Renal cortical epithelial cell (primary cell): ENCODE measurements at regions not wholly inside any gene's neighbourhood (a gene's known extent, or its start where the extent isn't known, plus 50 kb on each side); places are given as distances from the start of the nearest gene placed in this dataset.
A peak's percentile ranks its signal among the peaks of the same experiment; 100 is the strongest.

Experiments used
- DNase-seq: peaks from one replicate; pipeline ENCODE4 v3.0.0-alpha.2; 2011; ENCODE audit warnings: low read depth

DNA sequence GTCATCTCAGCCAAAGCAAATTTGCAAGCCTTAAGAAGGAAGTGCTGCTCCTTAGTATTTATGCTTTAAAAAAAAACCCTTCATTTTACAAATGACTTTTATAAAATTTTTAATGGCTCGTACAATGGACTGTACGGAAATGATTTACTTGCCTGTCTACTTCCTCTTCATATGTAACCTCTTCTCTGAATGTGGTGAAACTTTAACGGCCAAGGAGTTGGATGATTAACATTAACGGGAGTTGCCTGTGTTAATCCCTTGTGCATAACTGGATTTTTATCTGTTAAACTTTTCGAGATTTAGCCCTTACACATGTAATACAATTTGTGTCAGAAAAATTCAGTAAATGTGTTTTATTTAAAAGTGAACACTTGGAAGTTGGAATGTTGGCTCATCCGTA, 429.4 kb downstream of the TBC1D4 start:
- DNase-seq = peak; percentile 76

DNA sequence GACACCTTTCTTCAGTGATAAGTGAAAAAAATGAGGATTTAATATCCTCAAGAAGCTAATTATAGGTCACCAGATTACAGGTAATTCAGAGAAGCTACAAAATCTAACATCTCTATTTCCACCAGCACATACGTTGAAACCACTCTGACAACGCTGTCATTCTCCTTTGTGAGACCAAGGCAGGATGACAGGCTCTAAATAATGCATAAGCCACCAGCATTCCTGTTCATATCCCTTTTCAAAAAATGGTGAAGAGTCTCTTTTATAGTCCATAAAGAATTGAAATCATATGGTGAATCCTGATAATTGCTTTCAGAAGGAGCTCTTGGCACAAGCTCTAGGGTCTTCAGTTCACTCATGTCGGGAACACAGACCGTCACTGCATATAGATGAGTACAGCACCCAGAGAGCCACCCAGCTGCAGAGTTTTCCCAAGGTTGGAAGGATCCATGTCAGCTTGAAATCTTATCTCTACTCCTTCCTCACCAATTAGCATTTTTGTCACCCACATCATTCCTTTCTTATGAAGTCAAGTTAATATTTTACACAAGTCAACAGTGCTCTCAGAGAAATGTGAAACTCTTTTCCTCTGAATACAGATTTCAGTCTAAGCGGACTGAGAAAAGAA, 431.4 kb downstream of the TBC1D4 start:
- DNase-seq = peak; percentile 88

DNA sequence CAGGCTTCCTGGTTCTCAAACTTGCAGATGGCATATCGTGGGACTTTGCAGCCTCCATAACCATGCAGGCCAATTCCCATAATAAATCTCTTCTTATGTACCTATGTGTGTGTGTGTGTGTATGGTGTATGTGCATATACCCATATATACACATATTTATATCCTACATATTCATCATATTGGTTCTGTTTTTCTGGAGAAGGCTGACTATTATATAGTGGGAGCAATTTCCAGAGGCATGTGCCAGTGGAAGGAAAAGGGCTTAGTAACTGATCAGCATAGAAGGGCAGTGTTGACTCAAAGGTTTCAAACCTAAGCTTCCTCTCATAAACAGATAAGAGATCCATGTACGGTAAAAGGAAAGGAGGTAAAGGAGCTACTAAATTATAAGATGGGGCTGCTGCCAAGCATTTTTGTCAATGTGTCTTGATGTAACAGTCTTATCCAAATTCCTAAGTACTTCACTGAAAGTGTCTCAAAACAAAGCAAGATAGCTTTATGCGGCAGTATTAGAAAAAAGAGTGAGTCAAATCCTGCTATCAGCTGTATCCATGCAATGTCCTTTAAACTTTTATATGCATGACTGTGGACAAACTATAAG, 432.1 kb downstream of the TBC1D4 start:
- no peak for DNase-seq

DNA sequence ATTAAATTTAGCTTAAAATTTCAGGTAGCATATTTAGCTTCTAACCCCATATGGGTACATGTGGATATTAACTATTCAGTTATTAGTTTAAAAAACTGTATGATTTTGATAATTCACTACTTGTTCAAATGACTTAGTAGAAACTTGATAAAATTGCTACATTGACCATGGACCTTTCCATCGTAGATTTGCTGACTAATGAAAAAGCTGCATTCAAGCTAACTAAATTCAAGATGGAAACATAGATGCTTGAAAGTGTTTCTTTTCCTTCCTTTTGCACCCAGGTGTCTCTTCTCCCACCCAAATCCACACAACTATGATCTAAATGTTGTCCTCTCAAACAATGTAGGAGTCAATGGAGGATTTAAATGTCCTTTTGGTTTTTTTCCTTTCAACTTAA, 439.2 kb downstream of the TBC1D4 start:
- DNase-seq = no peak

DNA sequence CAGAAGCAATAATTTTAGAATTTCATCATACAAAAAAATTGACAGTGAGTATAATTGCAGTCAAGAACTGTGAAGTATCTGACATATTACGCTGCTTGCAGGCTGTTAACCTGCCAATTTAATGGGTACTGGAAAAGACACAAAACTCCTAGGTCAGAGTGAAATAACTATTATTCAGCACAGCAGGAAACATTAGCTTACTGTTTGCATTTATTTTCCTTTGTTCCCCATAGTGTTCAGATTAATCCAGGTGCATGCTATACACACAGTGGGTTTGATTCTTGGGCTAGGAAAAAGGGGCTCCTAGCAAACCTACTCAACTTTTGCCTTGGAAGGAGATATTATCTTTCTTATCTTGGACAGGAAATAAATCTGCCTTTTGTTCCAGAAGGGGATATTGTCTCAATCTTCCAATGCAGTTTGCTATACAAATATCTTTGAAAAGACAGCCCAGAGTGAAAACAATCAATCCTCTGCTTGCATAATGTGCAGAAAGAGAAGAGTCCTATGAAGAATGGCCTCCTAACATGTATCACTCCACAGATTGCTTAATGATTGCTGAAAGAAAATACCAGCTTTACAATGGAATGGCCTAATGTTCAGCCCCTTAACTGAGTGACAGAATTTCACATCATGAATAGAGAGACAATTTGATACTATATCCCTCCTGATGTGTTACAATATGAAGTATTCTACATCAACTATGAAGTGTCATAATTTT, 443.4 kb downstream of the TBC1D4 start:
- peak; percentile 15 for DNase-seq

DNA sequence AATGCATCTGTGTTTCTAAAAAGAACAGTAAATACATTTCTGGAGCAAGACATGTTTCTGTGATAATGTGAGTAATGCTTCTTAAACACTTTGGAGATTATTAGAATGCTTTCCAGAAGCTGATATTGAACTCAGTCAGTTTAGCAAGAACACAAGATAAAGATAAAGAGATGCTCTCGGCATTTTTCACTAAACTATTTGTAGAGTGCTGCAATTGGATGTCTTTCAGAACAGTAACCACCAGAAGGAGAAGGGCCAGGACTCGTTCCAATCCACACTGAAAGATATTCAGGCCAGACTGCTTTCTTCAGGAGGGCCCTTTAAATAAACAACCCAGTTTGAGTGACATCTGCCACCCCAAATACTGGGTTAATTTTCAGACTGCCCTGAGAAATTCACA, 456.0 kb downstream of the TBC1D4 start:
- DNase-seq = no peak

DNA sequence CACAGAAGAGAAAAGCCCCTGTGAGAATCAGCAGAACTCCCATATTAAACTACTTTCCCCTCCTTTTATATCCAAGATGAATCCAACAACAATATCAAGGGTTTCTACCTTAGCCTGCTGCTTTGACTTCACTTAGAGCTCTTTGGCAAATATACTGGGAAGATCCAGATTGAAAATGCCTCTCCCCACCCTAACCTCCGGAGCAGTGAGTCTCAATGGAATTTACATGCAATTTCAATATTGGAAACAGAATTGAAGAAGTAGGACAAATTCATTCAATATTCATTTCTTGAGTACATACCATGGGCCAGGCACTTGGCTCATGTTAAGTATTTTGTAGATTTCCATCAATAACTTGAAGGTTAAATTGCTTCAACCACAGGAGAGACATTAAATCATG, 457.4 kb downstream of the TBC1D4 start:
- DNase-seq = no peak

DNA sequence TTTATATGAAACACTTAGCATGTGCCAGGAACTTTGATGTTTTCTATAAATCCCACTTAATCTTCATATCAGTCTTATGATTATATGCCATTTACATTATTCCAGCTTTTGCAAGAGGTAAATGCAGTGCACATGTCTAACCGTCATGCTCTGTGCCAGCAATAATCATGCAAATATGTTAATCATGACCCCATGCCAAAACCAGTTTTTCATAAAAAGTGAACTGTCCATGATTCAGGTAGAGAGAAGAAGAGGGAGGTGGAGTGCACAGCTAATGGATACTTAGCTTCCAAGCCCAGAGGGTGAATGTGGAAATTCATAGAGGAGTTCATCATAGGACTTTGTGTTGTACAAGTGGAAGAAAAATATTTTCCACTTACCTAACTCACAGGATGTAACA, 458.4 kb downstream of the TBC1D4 start:
- DNase-seq = no peak

DNA sequence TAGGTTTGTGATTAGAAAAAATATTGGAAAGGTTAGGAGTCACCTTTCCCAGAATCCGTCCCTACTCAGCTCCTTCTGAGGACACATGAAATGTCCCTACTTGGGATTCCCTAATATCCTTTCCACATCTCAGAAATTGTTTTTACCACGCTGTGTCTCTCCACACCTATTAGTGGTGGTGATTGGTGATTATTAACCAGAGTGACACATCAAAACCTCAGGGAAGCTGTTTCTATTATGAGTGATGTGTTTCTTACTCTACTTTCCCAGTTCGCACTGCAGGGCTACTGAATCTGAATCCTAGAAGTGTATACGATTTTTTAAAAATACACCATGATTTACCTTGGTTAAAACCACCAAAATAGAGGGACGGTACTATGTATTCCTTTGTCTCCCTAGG, 460.8 kb downstream of the TBC1D4 start:
- DNase-seq = peak; percentile 78

DNA sequence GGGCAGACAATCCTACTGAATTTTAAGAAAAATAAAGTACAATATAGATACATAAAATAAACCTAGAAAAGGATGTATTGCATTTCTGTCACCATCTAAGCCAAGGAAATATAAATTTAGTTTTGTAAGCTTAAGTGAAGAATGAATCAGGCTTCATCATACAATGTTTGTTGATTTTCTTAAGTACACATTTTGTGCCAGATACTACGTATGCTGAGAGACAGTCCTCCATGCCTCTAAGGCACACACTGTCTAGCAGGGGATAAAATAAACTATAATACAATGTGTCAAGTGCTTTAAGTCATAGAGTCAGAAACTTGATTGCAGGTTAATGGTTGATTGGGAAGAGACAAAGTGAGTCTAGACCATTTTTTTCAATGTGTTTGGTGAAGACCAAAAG, 465.7 kb downstream of the TBC1D4 start:
- no peak for DNase-seq

DNA sequence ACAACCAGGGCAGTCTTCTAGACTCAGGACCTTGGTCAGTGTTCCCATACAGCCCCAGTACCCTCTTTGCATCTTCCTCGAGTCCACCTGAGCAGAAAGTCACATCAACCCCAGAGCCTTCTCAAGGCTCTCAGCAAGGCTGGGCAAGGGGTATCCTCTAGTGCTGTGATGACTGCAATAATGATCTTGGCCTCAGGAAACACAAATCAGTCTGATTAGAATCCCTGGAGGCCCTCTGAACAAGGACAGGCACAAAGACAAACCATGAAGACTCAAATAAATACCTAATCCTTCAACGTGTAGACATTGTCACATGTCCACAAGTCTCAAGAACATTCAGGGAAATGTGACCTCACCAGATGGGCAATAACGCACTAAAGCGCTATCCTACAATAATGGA, 468.2 kb downstream of the TBC1D4 start:
- DNase-seq = no peak

DNA sequence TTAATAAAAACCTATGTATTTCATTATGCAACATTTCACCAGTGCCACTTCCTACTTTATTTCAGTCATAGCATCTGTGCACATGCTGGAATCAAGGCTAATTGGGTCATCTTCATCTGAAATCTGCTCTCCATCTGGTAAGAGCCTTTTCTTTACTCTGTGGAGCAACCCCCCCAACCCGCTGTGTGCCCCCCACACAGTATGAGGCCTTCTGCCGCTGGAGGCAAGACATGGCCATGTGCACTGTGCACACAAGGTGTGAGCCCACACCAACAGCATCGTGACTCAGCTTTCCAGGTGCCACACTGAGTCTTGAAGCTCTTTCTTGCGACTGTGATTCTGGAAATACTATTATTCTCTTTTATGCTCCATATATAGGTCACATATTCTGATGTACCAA, 471.0 kb downstream of the TBC1D4 start:
- DNase-seq = no peak

DNA sequence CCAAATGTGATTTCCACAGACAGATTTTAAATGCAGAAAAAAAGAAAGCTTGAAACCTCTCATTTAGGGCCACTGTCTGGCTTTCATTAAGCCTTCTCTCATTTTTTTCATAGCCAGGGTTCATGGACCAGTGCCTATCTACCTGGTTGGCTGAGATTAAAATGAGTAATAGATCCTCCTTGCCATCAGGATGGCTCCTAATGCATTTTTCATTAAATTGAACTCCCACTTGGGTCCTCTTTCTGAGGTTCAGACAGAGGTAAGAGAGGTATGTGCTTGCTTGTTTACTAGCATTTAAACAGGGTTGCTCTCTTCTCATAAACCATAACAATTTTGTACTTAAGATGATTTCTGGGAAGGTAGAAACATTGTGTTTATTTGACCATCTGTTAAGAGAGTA, 473.0 kb downstream of the TBC1D4 start:
- DNase-seq = no peak

DNA sequence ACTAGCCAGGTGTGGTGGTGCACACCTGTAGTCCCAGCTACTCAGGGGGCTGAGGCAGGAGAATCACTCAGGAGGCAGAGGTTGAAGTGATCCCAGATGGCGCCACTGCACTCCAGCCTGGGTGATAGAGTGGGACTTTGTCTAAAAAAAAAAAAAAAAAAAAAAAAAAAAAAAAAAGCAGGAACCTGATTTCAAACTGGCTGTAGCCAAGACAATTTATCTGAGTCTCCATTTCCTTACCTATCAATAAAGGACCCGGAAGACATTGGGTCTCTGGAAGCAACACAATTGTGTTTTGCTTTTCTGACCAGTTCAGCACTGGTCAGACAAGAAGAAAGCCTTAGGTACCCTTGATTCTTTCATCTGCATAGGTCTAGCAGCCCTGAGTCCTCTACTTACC, 491.0 kb downstream of the TBC1D4 start:
- no peak for DNase-seq

DNA sequence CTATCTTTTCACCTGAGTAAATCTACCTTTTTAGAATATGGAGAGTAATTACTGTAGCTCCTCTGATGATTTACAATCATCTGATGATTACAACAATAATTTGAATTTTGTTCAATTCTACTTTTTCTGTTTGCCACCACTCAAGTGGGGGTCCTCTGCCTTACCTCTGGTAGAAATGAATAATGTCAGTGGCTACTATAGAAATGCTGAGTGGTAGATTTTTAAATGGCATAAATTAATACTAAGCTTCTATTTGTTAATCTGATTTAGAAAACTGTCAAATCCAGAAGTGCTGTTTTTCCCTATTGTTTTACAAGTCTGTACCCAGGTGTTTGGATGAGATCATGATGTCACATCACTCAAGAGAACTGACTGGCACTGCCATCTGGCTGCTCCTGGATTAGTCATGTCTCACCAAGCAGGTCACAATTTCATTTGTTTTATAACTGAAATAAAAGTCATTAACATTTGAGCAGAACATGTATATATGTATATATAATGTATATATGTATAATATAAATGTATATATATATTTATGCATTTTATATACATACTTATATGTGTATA, 494.8 kb downstream of the TBC1D4 start:
- DNase-seq = peak; percentile 62

DNA sequence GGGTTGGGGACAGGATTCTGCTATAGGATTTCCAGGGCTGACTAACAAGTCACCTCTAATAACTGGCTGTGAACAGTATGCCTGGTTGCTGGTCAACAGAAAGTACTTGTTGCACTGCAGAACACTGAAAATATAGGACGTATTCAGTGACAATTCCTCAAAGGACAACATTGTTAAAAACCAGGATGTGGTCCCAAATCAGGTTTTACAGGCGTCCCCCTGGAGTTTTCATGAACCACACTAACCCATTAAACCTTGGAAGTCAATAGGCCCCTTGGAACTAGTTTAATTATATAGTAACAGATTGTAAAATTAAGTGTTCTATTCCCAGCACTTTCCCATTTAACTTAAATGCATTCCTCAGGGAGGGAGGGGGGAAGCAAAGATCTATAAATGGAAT, 495.4 kb downstream of the TBC1D4 start:
- no peak for DNase-seq

DNA sequence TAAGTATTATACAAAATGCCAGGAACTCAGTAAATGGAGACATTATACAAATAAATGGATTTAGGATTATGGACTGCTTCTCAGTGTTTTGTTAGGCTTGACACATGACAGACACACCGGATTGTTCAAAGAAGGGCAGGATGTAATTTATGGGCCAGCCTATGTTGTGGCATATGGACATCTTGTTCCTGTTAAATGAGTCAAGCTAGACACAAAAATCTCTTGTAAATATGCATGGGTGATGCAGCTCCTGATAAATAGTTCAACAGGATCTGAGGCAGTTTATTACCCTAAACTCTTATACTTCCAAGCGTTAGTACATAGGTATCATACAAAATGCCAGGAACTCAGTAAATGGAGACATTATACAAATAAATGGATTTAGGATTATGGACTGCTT, 502.3 kb downstream of the TBC1D4 start:
- no peak for DNase-seq

DNA sequence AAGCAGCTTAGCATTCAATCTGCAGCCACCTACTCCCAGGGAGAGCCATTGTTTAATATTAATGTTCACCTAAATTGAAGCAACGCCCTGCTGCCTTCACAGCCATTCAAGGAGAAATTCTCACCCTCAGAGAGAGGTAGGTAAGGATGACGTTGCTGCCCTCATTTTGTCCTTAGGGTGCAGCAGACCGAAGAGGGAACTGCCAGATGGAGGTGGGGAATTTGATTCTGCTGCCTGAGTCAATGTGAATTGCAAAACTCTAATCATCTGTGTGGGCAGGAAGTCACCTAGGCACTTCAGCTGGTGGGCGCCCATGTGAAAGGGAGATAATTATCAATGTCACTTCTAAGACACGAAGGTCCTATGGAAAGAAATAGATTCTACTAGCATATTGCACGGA, 503.4 kb downstream of the TBC1D4 start:
- peak; percentile 98 for DNase-seq

DNA sequence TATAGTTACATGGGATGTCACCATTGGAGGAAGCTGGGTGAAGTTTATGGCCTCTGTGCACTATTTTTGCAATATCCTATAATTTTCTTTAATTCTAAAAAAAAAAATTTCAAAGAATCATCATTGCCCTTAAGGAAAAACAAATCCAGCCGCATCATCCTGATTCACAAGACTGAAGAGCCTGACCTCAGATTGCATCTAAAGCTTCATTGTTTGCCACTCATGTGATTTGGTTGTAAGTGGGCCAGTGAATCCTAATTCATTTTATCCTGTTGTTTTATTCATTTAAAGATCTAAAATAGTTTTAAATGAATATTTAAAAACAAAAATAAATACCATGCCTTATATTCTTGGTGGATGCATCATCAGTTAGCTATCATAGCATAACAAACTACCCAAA, 504.5 kb downstream of the TBC1D4 start:
- peak; percentile 27 for DNase-seq

DNA sequence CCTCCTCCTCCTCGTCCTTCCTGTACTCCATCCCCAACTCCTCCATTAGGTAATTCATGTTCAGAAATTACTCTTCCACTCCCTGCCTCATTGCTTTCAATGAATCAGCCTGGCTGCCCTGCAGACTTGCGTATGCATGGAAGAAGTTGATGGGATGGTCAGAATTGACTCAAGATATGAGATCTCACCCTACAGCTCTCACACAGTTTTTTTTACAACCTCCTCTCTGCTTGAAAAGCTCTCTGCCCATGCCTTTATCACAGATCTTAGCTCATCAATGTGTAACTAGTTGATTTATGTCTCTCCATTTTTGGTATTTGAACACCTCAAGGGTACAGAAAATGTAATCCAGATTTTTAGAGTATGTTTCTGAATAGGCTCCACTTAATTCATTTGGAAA, 506.9 kb downstream of the TBC1D4 start:
- peak; percentile 57 for DNase-seq

DNA sequence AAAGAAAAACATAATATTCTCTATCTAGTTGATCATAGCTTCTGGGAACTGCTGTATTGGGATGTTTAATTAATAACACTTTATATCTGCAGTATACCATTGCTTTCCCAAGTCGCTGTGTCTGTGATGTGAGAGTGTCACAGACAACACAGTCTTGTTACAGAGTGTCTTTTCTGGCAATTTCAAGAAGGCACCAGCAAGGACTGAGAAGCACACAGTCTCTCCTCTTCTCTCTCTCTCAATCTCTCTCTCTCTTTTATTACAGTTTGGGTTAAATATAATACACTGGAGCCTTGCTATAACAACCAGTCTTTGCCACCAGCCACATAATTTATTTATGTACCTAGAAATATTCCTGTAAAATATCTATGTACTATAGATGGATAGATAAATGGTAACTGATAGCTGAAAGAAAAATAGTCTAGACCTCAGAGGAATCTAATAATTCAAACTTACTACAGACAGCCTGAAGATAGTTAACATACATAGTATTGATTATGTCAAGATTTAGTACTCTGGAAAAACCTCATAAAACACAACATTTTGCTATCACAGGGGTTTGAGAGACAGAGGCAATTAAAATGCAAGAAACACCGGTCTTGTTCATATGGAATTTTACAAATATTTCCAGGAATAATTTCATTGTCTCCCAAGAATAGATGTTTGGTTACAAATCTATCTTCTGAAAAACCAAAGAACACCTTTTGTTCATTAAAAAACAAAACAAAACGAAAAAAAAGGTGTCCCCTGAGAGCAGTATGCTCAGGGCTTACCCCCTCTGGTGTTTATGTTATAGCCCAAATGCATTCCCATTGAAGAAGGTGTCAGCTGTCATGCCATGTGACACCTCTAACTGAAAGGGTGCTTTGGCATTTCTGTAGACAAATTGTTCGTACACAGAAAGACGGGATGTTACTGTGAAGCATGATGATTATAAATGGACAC, 507.8 kb downstream of the TBC1D4 start:
- no peak for DNase-seq

DNA sequence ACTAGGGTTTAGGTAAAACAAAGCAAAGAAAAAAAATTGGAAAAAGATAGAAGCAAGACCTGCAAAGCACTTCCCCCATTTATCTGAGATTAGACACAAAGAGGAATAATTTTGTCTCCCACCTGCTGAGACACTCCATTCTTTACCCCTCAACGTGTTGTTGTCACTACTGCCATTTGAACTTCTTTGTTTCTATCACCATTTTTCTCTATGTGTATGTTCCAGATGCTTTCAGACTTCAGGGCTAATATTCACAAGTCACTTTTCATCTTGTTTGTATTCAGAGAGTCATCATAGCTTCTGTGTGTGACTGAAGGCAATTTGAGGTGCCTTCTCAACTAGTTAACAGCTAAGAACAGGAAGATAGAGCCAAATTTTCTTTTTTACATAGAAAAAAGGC, 512.5 kb downstream of the TBC1D4 start:
- no peak for DNase-seq
